ENCODE measurements at regions not wholly inside any gene's neighbourhood (a gene's known extent, or its start where the extent isn't known, plus 50 kb on each side); places are given as distances from the start of the nearest gene placed in this dataset.
"Not testable (repeated sequence)": the region's sequence is repeated elsewhere in the genome, so short reads cannot be mapped to it uniquely, and the experiment has no call there.

- no peak overlapping the region for H3K27ac ChIP-seq
- no peak for TF ChIP-seq CTCF (conservative IDR thresholded peaks at IDR 0.05; ENCODE audit: low read depth)
- POLR2A ChIA-PET (ENCODE audit: low non-redundant PET), result no interaction called here
- CTCF ChIA-PET, result no interaction called here
- DNase-seq (ENCODE audit: low spot score), result no peak
Observed at GRCh38 chr18:59802031-59802430, 97.8 kb upstream of the PMAIP1 start.

GRCh38 chr18:59801576-59801975 is 98.2 kb upstream of the PMAIP1 start:
- no peak for DNase-seq (ENCODE audit: low spot score)
- CTCF ChIA-PET, result interaction anchor here (0.6 kb wide), 1 partner anchor 734 kb away, joined by 5 read pairs; no protein-coding TSS in a partner anchor
- POLR2A ChIA-PET (ENCODE audit: low non-redundant PET), result no interaction called here
- H3K27ac ChIP-seq, result no peak overlapping the region
- no peak for TF ChIP-seq CTCF (conservative IDR thresholded peaks at IDR 0.05; ENCODE audit: low read depth)

GRCh38 chr18:59800897-59801296 is 98.9 kb upstream of the PMAIP1 start:
- no peak for TF ChIP-seq CTCF (conservative IDR thresholded peaks at IDR 0.05; ENCODE audit: low read depth)
- no peak overlapping the region for H3K27ac ChIP-seq
- ChIA-PET POLR2A (ENCODE audit: low non-redundant PET) (no interaction called here), CTCF (interaction anchor here (0.6 kb wide), 1 partner anchor 735 kb away, joined by 5 read pairs; no protein-coding TSS in a partner anchor)
- no peak for DNase-seq (ENCODE audit: low spot score)

GRCh38 chr18:59799383-59800015 is 100.3 kb upstream of the PMAIP1 start:
- ChIA-PET CTCF (no interaction called here), POLR2A (ENCODE audit: low non-redundant PET) (no interaction called here)
- DNase-seq (ENCODE audit: low spot score), result no peak

GRCh38 chr18:59795882-59796281 is 98.7 kb upstream of the CCBE1 start:
- no peak for TF ChIP-seq CTCF (conservative IDR thresholded peaks at IDR 0.05; ENCODE audit: low read depth)
- H3K27ac ChIP-seq, result no peak overlapping the region
- DNase-seq (ENCODE audit: low spot score), result no peak
- CTCF ChIA-PET, result no interaction called here
- POLR2A ChIA-PET (ENCODE audit: low non-redundant PET), result no interaction called here

More at GRCh38 chr18:59799383-59800015, 100.3 kb upstream of the PMAIP1 start:
- no peak overlapping the region for H3K27ac ChIP-seq
- TF ChIP-seq CTCF (conservative IDR thresholded peaks at IDR 0.05; ENCODE audit: low read depth), result no peak

GRCh38 chr18:59792353-59792752 is 95.1 kb upstream of the CCBE1 start:
- DNase-seq (ENCODE audit: low spot score), result no peak
- CTCF ChIA-PET, result no interaction called here
- H3K27ac ChIP-seq, result no peak overlapping the region
- POLR2A ChIA-PET (ENCODE audit: low non-redundant PET), result no interaction called here
- TF ChIP-seq CTCF (conservative IDR thresholded peaks at IDR 0.05; ENCODE audit: low read depth), result no peak

GRCh38 chr18:59790346-59790936 is 93.2 kb upstream of the CCBE1 start:
- H3K27ac ChIP-seq; DNase-seq (ENCODE audit: low spot score); POLR2A ChIA-PET (ENCODE audit: low non-redundant PET); CTCF ChIA-PET: not testable (repeated sequence)
